IMR-90 (cell line): ENCODE measurements at regions not wholly inside any gene's neighbourhood (a gene's known extent, or its start where the extent isn't known, plus 50 kb on each side); places are given as distances from the start of the nearest gene placed in this dataset.

Experiments
- ATAC-seq: fragments of 200-7000 bp; cut with Tn5 transposase; 2 replicates; pipeline ENCODE4 v1.9.1; 2020; ENCODE audit warnings: low read depth, mild to moderate bottlenecking, moderate library complexity
- BruUV-seq: library from RNA; stranded (reverse); fragments of 400-500 nt; replicated peaks from 2 replicates; lab custom pipeline; 2021; lab: Mats Ljungman, UMichigan
- CTCF ChIA-PET: fragments of 300-600 bp; formaldehyde crosslinking; extraction: SDS; loops from one replicate; lab custom pipeline; 2021; ENCODE audit warnings: antibody characterized with exemption; lab: Yijun Ruan, JAX
- POLR2A ChIA-PET: fragments of 300-600 bp; sonication (Branson Sonifier 250); formaldehyde crosslinking; loops from one replicate; lab custom pipeline; 2022; ENCODE audit warnings: antibody characterized with exemption; ENCODE audit not compliant: unreplicated experiment; lab: Charles Lee
- DNase-seq: peaks from one replicate; pipeline ENCODE4 v3.0.0; 2013
- H2AFZ ChIP-seq: replicated peaks from 2 replicates; pipeline ENCODE3; 2013; ENCODE audit warnings: low read length, mild to moderate bottlenecking; ENCODE audit not compliant: poor library complexity
- H2AK5ac ChIP-seq: 2 replicates; pipeline ENCODE4 v1.6.1; 2013; ENCODE audit warnings: low read depth, low read length, inconsistent platforms
- H2AK9ac ChIP-seq: replicated peaks from 2 replicates; pipeline ENCODE3; 2013; ENCODE audit warnings: mild to moderate bottlenecking, low read depth, low read length, moderate library complexity; ENCODE audit not compliant: poor library complexity
- H2BK120ac ChIP-seq: 2 replicates; pipeline ENCODE4 v1.6.1; 2013; ENCODE audit warnings: low read depth, low read length, inconsistent platforms
- H2BK15ac ChIP-seq: 3 replicates; pipeline ENCODE4 v1.6.1; 2013; ENCODE audit warnings: low read depth, low read length, inconsistent platforms
- H2BK20ac ChIP-seq: 2 replicates; pipeline ENCODE4 v1.6.1; 2013; ENCODE audit warnings: low read depth, mild to moderate bottlenecking, inconsistent platforms, low read length, moderate library complexity
- H2BK5ac ChIP-seq: 2 replicates; pipeline ENCODE4 v1.6.1; 2013; ENCODE audit warnings: mild to moderate bottlenecking, low read depth, low read length, inconsistent platforms; ENCODE audit not compliant: poor library complexity, severe bottlenecking
- H3K14ac ChIP-seq: replicated peaks from 2 replicates; pipeline ENCODE4 v1.6.1; 2013; ENCODE audit warnings: low read depth, low read length, inconsistent platforms
- H3K18ac ChIP-seq: 2 replicates; pipeline ENCODE4 v1.6.1; 2013; ENCODE audit warnings: low read depth, low read length, control low read depth
- H3K23ac ChIP-seq: 2 replicates; pipeline ENCODE4 v1.6.1; 2013; ENCODE audit warnings: low read depth, low read length, inconsistent platforms
- H3K27ac ChIP-seq: 2 replicates; pipeline ENCODE4 v1.5.1; 2013; ENCODE audit warnings: mild to moderate bottlenecking, control low read depth, low read length; ENCODE audit not compliant: insufficient read depth
- H3K27me3 ChIP-seq: 2 replicates; pipeline ENCODE4 v1.6.1; 2013; ENCODE audit warnings: low read length; ENCODE audit not compliant: control insufficient read depth, insufficient read depth
- H3K36me3 ChIP-seq: 2 replicates; pipeline ENCODE4 v1.6.1; 2013; ENCODE audit warnings: low read length, mixed read lengths; ENCODE audit not compliant: control insufficient read depth, insufficient read depth
- H3K4ac ChIP-seq: 2 replicates; pipeline ENCODE4 v1.6.1; 2013; ENCODE audit warnings: low read depth, low read length, inconsistent platforms
- H3K4me1 ChIP-seq: 2 replicates; pipeline ENCODE4 v1.6.1; 2013; ENCODE audit warnings: low read length, mixed read lengths; ENCODE audit not compliant: control insufficient read depth, insufficient read depth
- H3K4me2 ChIP-seq: 2 replicates; pipeline ENCODE4 v1.6.1; 2013; ENCODE audit warnings: low read depth, mild to moderate bottlenecking, control low read depth, low read length, moderate library complexity
- H3K4me3 ChIP-seq: 2 replicates; pipeline ENCODE4 v1.5.1; 2013; ENCODE audit warnings: low read depth, mild to moderate bottlenecking, control low read depth, low read length, moderate library complexity; ENCODE audit not compliant: insufficient read depth
- H3K56ac ChIP-seq: 2 replicates; pipeline ENCODE4 v1.6.1; 2013; ENCODE audit warnings: low read length, inconsistent platforms; ENCODE audit not compliant: insufficient read depth; ENCODE audit errors: extremely low read depth
- H3K79me1 ChIP-seq, 2 experiments: 2 replicates each; pipeline ENCODE4 v1.6.1; 2013; ENCODE audit warnings: low read length in 2 of 2, inconsistent platforms in 1 of 2, low read depth in 1 of 2
- H3K9ac ChIP-seq: 2 replicates; pipeline ENCODE4 v1.6.1; 2013; ENCODE audit warnings: low read depth, low read length, control low read depth
- H3K9me1 ChIP-seq: 2 replicates; pipeline ENCODE4 v1.6.1; 2013; ENCODE audit warnings: low read length, inconsistent platforms; ENCODE audit not compliant: insufficient read depth
- H3K9me3 ChIP-seq: 2 replicates; pipeline ENCODE4 v1.6.1; 2013; ENCODE audit warnings: low read length; ENCODE audit not compliant: control insufficient read depth, insufficient read depth
- H4K20me1 ChIP-seq: 2 replicates; pipeline ENCODE4 v1.6.1; 2013; ENCODE audit warnings: low read length, inconsistent platforms; ENCODE audit not compliant: insufficient read depth
- H4K5ac ChIP-seq: 2 replicates; pipeline ENCODE4 v1.6.1; 2013; ENCODE audit warnings: mild to moderate bottlenecking, low read depth, low read length, control low read depth
- H4K8ac ChIP-seq, 2 experiments: 2 replicates each; pipeline ENCODE4 v1.6.1; 2013; ENCODE audit warnings: low read depth in 2 of 2, low read length in 2 of 2, control low read depth in 1 of 2, inconsistent platforms in 1 of 2
- H4K91ac ChIP-seq: 2 replicates; pipeline ENCODE4 v1.6.1; 2013; ENCODE audit warnings: low read depth, low read length, inconsistent platforms; ENCODE audit not compliant: insufficient read depth
- BHLHE40 ChIP-seq: fragments of 150-350 bp; IDR thresholded peaks from 2 replicates; pipeline ENCODE4 v1.6.1; 2016; ENCODE audit warnings: mild to moderate bottlenecking, low read depth, low read length
- CEBPB ChIP-seq: IDR thresholded peaks from 2 replicates; pipeline ENCODE4 v1.6.1; 2012; ENCODE audit warnings: low read depth, low read length, improper control_type of control experiment
- CHD1 ChIP-seq: IDR thresholded peaks from 2 replicates; pipeline ENCODE4 v1.6.1; 2012; ENCODE audit warnings: low read depth, low read length, improper control_type of control experiment
- FOS ChIP-seq: fragments of 150-350 bp; IDR thresholded peaks from 2 replicates; pipeline ENCODE4 v1.6.1; 2016; ENCODE audit warnings: low read depth, low read length
- MAFK ChIP-seq: IDR thresholded peaks from 2 replicates; pipeline ENCODE4 v1.6.1; 2012; ENCODE audit warnings: low read depth, low read length, improper control_type of control experiment
- MAZ ChIP-seq: IDR thresholded peaks from 2 replicates; pipeline ENCODE4 v1.6.1; 2012; ENCODE audit warnings: low read depth, mild to moderate bottlenecking, low read length, improper control_type of control experiment, moderate library complexity, borderline replicate concordance
- MXI1 ChIP-seq: IDR thresholded peaks from 2 replicates; pipeline ENCODE4 v1.6.1; 2012; ENCODE audit warnings: low read depth, mild to moderate bottlenecking, low read length, moderate library complexity, borderline replicate concordance
- NFE2L2 ChIP-seq: fragments of 150-350 bp; IDR thresholded peaks from 2 replicates; pipeline ENCODE4 v1.6.1; 2016; ENCODE audit warnings: low read depth, mild to moderate bottlenecking, low read length
- POLR2A ChIP-seq: IDR thresholded peaks from 2 replicates; pipeline ENCODE4 v1.6.1; 2012; ENCODE audit warnings: mild to moderate bottlenecking, low read depth, low read length
- RAD21 ChIP-seq: IDR thresholded peaks from 2 replicates; pipeline ENCODE4 v1.6.1; 2012; ENCODE audit warnings: low read length, improper control_type of control experiment
- RCOR1 ChIP-seq: IDR thresholded peaks from 2 replicates; pipeline ENCODE4 v1.6.1; 2012; ENCODE audit warnings: mild to moderate bottlenecking, low read length, improper control_type of control experiment; ENCODE audit not compliant: insufficient replicate concordance
- RFX5 ChIP-seq: IDR thresholded peaks from 2 replicates; pipeline ENCODE4 v1.8.0; 2012; ENCODE audit warnings: low read depth, mild to moderate bottlenecking, low read length, moderate library complexity
- SMC3 ChIP-seq: fragments of 150-350 bp; IDR thresholded peaks from 2 replicates; pipeline ENCODE4 v1.6.1; 2016; ENCODE audit warnings: low read depth, mild to moderate bottlenecking, antibody characterized with exemption, low read length, moderate library complexity
- WGBS, 2 experiments: methylation state at CpG; one replicate each; pipeline versions ENCODE4 v1.1.5 to v1.1.7; 2013; ENCODE audit warnings: missing lambda C conversion rate in 2 of 2; ENCODE audit not compliant: insufficient read length in 1 of 2; ENCODE audit errors: extremely low coverage in 2 of 2; 5-methylcytosine and 5-hydroxymethylcytosine counted together
- dilution Hi-C: fragments of 300-500 bp; cut with HindIII; formaldehyde crosslinking; loops from one replicate; pipeline ENCODE4 v1.14.3; 2018; ENCODE audit warnings: low sequenced_read_pairs; ENCODE audit not compliant: unreplicated experiment
- in situ Hi-C: fragments of 300-500 bp; cut with MboI; formaldehyde crosslinking; loops from 3 replicates; pipeline ENCODE4 v1.14.3; 2019; ENCODE audit warnings: low sequenced_read_pairs, inconsistent platforms, mixed read lengths
- intact Hi-C: fragments of 100-400 bp; cut with micrococcal nuclease; formaldehyde crosslinking; loops from 2 replicates; pipeline ENCODE4 v1.10.0; 2022
- TF ChIP-seq, protein P1 (sequence below): fragments of 150-350 bp; IDR thresholded peaks from 2 replicates; pipeline ENCODE4 v1.6.1; 2016; ENCODE audit warnings: low read depth, mild to moderate bottlenecking, low read length, moderate library complexity, borderline replicate concordance
- TF ChIP-seq, protein P2 (sequence below): conservative IDR thresholded peaks from 2 replicates; pipeline ENCODE4 v1.5.1; 2012; ENCODE audit warnings: mild to moderate bottlenecking, low read depth, low read length, improper control_type of control experiment
- TF ChIP-seq, protein P3 (sequence below): fragments of 150-350 bp; IDR thresholded peaks from 2 replicates; pipeline ENCODE4 v1.6.1; 2017; ENCODE audit warnings: mild to moderate bottlenecking, antibody characterized with exemption, low read length, low read depth

DNA sequence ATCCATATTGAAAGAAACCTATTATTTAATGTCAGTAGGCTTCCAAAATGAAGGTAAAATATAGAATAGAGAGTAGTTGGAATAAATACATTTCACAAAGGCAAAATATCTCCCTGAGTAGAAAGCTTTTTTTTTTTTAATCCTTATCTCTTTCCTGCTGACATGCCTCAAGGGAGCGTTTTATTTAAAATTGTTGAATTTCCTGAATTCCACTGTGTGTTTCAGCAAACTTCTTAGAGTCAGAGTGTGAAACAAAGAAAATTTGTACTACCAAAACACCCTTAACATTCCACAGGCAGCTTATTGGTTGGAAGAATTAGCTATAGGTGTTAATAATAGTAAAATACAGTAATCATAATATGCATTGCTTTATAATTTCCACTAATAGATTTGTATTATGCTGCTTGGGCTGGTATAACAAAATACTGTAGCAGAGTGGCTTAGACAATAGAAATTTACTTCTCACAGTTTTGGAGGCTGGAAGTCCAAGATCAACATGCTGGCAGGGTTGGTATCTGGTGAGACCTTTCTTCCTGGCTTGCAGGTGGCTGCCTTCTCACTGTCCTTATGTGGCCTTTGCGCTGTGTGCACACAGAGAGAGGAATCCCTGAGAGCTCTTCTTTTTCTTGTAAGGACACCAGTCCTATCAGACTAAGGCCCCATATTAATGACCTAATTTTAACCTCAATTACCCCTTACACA lies 468.4 kb upstream of the C1orf87 start:
- H3K9me1 ChIP-seq, result no peaks in the 10 kb centered on the region
- POLR2A ChIA-PET, result no interaction called here
- WGBS, 2 experiments, result no CpG with 5 or more reads among the region's 2 CpGs

More for the DNA sequence above, 468.4 kb upstream of the C1orf87 start:
- Histone ChIP-seq H2AK9ac (no peak overlapping the region), H3K79me1 (no peaks in the 10 kb centered on the region), H3K27me3 (no peaks in the 10 kb centered on the region), H3K4me1 (no peaks in the 10 kb centered on the region), H3K56ac (no peak overlapping the region), H2AFZ (no peak overlapping the region), H2AK5ac (no peak overlapping the region), H2BK20ac (no peak overlapping the region), H3K9ac (no peak overlapping the region), H4K8ac (no peak overlapping the region), H4K20me1 (no peaks in the 10 kb centered on the region), H4K5ac (no peak overlapping the region), H3K23ac (no peak overlapping the region), H3K4me2 (no peak overlapping the region), H4K91ac (no peak overlapping the region), H3K9me3 (peaks cover 5% of the 10 kb centered on the region; the same call in 1 of the 2 replicates), H3K14ac (no peak overlapping the region), H3K36me3 (no peaks in the 10 kb centered on the region), H3K4ac (no peak overlapping the region), H2BK15ac (no peak overlapping the region), H2BK120ac (no peak overlapping the region), H2BK5ac (no peak overlapping the region), H3K18ac (no peak overlapping the region), H3K27ac (no peak overlapping the region), H3K4me3 (no peak overlapping the region)
- in situ Hi-C loops (no loop called here), dilution Hi-C loops (no loop called here), intact Hi-C loops (no loop called here)
- ATAC-seq (no peak), DNase-seq (no peak)
- BruUV-seq, result no TSS peak
- CTCF ChIA-PET, result interaction anchor here (0.7 kb wide), 1 partner anchor 571 kb away, joined by 3 read pairs; no protein-coding TSS in a partner anchor
- TF ChIP-seq POLR2A, result no peak
- no peak for TF ChIP-seq NFE2L2
- no peak for TF ChIP-seq BHLHE40
- no peak for TF ChIP-seq CEBPB
- no peak for TF ChIP-seq RAD21
- TF ChIP-seq, protein P1, sequence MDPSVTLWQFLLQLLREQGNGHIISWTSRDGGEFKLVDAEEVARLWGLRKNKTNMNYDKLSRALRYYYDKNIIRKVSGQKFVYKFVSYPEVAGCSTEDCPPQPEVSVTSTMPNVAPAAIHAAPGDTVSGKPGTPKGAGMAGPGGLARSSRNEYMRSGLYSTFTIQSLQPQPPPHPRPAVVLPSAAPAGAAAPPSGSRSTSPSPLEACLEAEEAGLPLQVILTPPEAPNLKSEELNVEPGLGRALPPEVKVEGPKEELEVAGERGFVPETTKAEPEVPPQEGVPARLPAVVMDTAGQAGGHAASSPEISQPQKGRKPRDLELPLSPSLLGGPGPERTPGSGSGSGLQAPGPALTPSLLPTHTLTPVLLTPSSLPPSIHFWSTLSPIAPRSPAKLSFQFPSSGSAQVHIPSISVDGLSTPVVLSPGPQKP, result no peak
- no peak for TF ChIP-seq MAZ
- no peak for TF ChIP-seq RCOR1
- no peak for TF ChIP-seq MAFK
- TF ChIP-seq, protein P2, sequence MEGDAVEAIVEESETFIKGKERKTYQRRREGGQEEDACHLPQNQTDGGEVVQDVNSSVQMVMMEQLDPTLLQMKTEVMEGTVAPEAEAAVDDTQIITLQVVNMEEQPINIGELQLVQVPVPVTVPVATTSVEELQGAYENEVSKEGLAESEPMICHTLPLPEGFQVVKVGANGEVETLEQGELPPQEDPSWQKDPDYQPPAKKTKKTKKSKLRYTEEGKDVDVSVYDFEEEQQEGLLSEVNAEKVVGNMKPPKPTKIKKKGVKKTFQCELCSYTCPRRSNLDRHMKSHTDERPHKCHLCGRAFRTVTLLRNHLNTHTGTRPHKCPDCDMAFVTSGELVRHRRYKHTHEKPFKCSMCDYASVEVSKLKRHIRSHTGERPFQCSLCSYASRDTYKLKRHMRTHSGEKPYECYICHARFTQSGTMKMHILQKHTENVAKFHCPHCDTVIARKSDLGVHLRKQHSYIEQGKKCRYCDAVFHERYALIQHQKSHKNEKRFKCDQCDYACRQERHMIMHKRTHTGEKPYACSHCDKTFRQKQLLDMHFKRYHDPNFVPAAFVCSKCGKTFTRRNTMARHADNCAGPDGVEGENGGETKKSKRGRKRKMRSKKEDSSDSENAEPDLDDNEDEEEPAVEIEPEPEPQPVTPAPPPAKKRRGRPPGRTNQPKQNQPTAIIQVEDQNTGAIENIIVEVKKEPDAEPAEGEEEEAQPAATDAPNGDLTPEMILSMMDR, result no peak
- TF ChIP-seq RFX5, result no peak
- no peak for TF ChIP-seq CHD1
- TF ChIP-seq, protein P3, sequence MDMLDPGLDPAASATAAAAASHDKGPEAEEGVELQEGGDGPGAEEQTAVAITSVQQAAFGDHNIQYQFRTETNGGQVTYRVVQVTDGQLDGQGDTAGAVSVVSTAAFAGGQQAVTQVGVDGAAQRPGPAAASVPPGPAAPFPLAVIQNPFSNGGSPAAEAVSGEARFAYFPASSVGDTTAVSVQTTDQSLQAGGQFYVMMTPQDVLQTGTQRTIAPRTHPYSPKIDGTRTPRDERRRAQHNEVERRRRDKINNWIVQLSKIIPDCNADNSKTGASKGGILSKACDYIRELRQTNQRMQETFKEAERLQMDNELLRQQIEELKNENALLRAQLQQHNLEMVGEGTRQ, result no peak
- TF ChIP-seq SMC3, result no peak
- TF ChIP-seq MXI1, result no peak
- TF ChIP-seq FOS, result no peak
